ENCODE measurements at regions not wholly inside any gene's neighbourhood (a gene's known extent, or its start where the extent isn't known, plus 50 kb on each side); places are given as distances from the start of the nearest gene placed in this dataset.
"Not testable (repeated sequence)": the region's sequence is repeated elsewhere in the genome, so short reads cannot be mapped to it uniquely, and the experiment has no call there.

DNA sequence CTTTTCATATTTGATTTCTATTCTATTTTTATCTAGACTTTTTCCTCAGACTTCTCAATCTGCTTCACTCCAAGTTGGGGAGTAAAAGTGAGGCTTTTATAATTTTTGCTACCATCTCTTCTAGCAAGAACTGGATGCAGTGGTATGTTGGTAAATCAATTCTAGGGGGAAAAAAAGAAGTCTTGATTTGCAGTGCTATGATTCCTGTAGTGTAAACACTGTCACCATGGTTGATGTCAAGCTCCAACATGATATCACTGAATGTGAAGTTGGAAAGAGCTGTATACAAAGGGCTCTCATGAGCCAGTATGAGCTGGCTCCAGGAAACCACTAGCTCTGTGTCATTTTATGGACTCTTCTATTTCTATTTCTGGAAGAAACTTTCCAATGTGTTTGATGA is 439.2 kb downstream of the NTRK2 start:
- no peak for DNase-seq (ENCODE audit: low spot score)
- ATAC-seq = no peak

DNA sequence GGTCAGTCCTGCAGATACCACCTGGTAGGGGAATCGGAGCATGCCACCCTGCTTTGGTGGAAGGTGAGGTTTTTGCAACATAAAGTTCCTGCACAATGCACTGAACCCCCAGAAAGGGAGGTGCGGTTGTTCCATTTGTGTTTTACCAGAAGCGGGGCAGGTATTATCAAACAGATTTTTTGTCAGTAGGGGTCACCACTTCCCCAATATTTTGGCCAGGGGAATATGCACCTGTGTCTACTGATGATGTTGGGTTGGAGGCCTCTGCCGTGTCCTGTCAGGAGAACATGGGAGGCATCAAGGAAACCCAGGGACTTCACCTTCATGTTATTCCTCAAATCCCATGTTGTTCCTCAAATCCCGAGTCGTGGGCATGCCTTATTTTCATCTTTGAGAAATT is 438.7 kb downstream of the NTRK2 start:
- DNase-seq (ENCODE audit: low spot score) (no peak), ATAC-seq (no peak)

DNA sequence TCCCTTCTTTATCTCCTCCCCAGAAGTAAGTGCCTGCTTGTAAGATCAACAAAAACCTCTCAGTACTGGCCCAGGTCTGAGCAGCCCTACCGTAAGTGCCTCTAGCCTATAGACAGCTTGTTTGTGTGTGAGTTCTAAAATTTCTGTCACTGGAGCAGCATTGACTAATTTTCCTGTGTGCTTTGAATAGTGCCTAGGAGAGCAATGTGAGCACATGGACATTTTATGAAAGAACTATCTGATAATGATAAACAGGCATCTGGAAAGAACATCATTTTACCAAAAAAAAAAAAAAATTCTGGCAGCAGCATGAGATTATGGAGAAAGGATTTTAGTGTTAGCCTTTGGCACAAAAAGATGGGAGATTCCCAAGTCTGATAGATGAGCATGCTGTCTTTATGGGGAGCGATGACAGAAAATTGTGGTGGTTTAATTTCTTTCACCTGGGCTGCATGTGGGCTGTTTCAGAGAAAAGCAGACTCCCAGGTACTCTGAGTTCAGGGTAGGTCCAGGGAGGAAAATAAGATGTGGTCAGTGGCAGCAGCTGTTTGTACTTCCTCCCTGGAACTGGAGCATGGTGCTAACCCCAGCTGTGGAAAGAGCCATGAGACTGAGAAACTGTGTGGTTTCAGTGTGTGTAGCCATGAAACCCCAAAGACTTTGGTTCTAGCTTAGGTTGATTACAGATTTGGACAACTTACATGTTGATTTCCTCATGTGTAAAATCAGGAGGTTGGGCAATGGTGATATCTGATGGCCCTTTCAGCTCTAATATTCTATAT is 419.9 kb downstream of the NTRK2 start:
- DNase-seq (ENCODE audit: low spot score) (no peak), ATAC-seq (no peak)

GRCh38 chr9:85081963-85082362 is 412.4 kb downstream of the NTRK2 start:
- DNase-seq (ENCODE audit: low spot score) = no peak
- ATAC-seq = no peak

DNA sequence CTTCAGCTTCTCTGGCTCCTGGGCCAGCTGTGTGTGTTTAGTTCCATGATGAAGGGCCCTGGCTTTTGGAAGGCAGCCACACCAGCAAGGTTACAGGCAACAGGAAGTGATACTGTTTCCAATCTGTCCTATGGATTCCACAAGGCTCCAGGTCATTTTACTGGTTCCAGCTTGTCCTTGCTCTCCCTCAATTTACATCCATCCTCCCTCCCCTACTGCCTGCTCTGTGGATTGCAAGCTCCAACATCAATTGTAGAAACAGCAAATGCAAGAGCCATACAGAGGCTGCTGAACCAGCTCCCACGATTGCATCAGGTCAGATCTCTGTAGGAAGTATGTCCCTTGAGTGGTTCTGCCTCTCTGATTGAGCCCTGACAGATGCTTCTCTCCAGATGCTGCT is 409.8 kb downstream of the NTRK2 start:
- ATAC-seq (no peak), DNase-seq (ENCODE audit: low spot score) (no peak)

DNA sequence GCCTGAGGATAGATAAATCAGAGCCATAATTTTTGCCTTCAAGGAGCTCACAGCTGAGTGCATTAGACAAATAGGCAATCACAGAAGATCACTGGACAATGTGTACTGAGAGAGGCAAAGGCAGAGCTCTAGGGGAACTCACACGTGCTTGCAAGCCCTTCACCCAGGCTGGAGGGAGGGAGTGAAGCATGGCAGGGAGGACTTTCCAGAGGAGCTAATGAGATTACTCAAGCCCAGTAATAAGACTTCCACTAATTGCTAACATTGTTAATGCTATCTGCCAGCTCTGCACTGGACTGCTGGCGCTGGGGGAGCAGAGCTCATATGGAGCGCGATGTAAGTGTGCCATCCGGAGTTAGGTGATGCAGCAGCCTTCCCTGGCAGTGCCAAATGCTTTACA is 408.4 kb downstream of the NTRK2 start:
- no peak for ATAC-seq
- no peak for DNase-seq (ENCODE audit: low spot score)

DNA sequence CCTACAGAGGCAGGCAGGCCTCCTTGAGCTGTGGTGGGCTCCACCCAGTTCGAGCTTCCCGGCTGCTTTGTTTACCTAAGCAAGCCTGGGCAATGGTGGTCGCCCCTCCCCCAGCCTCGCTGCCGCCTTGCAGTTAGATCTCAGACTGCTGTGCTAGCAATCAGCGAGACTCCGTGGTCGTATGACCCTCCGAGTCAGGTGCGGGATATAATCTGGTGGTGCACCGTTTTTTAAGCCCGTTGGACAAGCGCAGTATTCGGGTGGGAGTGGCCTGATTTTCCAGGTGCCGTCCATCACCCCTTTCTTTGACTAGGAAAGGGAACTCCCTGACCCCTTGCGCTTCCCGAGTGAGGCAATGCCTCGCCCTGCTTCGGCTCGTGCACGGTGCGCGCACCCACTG is 407.6 kb downstream of the NTRK2 start:
- ATAC-seq; DNase-seq (ENCODE audit: low spot score): not testable (repeated sequence)

All from left lobe of liver (tissue), 2 donors.